H1 (cell line): ENCODE measurements at regions not wholly inside any gene's neighbourhood (a gene's known extent, or its start where the extent isn't known, plus 50 kb on each side); places are given as distances from the start of the nearest gene placed in this dataset.

Experiments
- CTCF ChIA-PET: fragments of 300-600 bp; sonication (Branson Sonifier 250); formaldehyde crosslinking; loops from one replicate; lab custom pipeline; 2021; ENCODE audit not compliant: partially characterized antibody; lab: Charles Lee
- POLR2A ChIA-PET: fragments of 300-600 bp; sonication (Branson Sonifier 250); formaldehyde crosslinking; loops from one replicate; lab custom pipeline; 2021; ENCODE audit warnings: inconsistent platforms; ENCODE audit not compliant: partially characterized antibody; lab: Charles Lee
- DNase-seq, 2 experiments: peaks; one replicate each; pipeline versions ENCODE4 v3.0.0 to v3.0.0-alpha.2; 2010 to 2022; ENCODE audit warnings: low spot score in 2 of 2, low read depth in 1 of 2, mixed read lengths in 1 of 2
- FAIRE-seq: peaks from 2 replicates; lab custom pipeline; 2011; peaks lifted over from hg19 to GRCh38; lab: Jason Lieb, UNC
- H2AFZ ChIP-seq: 2 replicates; pipeline ENCODE4 v1.8.1; 2012; ENCODE audit warnings: low read length, inconsistent platforms
- H2AK5ac ChIP-seq: 2 replicates; pipeline ENCODE4 v1.6.1; 2013; ENCODE audit warnings: low read depth, low read length
- H2BK120ac ChIP-seq: replicated peaks from 2 replicates; pipeline ENCODE3; 2013; ENCODE audit warnings: low read depth, low read length, inconsistent platforms
- H2BK12ac ChIP-seq: 2 replicates; pipeline ENCODE4 v1.6.1; 2013; ENCODE audit warnings: low read depth, low read length
- H2BK15ac ChIP-seq: 2 replicates; pipeline ENCODE4 v1.6.1; 2013; ENCODE audit warnings: low read length
- H2BK20ac ChIP-seq: 2 replicates; pipeline ENCODE4 v1.6.1; 2013; ENCODE audit warnings: low read length
- H2BK5ac ChIP-seq: 2 replicates; pipeline ENCODE4 v1.6.1; 2013; ENCODE audit warnings: low read depth, low read length
- H3K14ac ChIP-seq: 2 replicates; pipeline ENCODE4 v1.6.1; 2013; ENCODE audit warnings: inconsistent platforms; ENCODE audit not compliant: insufficient read length
- H3K18ac ChIP-seq: 2 replicates; pipeline ENCODE4 v1.6.1; 2013; ENCODE audit warnings: low read length; ENCODE audit errors: extremely low read depth
- H3K23ac ChIP-seq: 2 replicates; pipeline ENCODE4 v1.6.1; 2013; ENCODE audit warnings: inconsistent platforms; ENCODE audit not compliant: insufficient read length
- H3K23me2 ChIP-seq: 2 replicates; pipeline ENCODE4 v1.6.1; 2013; ENCODE audit warnings: low read depth, low read length
- H3K27ac ChIP-seq: 2 replicates; pipeline ENCODE4 v1.6.1; 2011; ENCODE audit warnings: low read depth, low read length, inconsistent platforms
- H3K27me3 ChIP-seq, 4 experiments: replicated peaks in 1 of 4; 1 replicate in 1 of 4; 2 replicates in 3 of 4; pipeline versions ENCODE4 v1.6.1 to v1.8.1; 2011 to 2013; ENCODE audit warnings: low read length in 3 of 4, mild to moderate bottlenecking in 3 of 4, inconsistent platforms in 2 of 4, mixed read lengths in 2 of 4, moderate library complexity in 1 of 4; ENCODE audit not compliant: control insufficient read depth in 3 of 4, insufficient read depth in 3 of 4; ENCODE audit errors: extremely low read depth in 1 of 4
- H3K36me3 ChIP-seq, 4 experiments: 2 replicates each; pipeline versions ENCODE4 v1.6.1 to v1.8.1; 2011 to 2013; ENCODE audit warnings: mild to moderate bottlenecking in 4 of 4, low read length in 3 of 4, moderate library complexity in 2 of 4, control low read depth in 1 of 4, inconsistent platforms in 1 of 4; ENCODE audit not compliant: insufficient read depth in 4 of 4, control insufficient read depth in 2 of 4
- H3K4ac ChIP-seq: replicated peaks from 2 replicates; pipeline ENCODE3; 2013; ENCODE audit warnings: low read length, low read depth, mixed read lengths, inconsistent platforms; ENCODE audit not compliant: insufficient read length
- H3K4me1 ChIP-seq, 4 experiments: replicated peaks in 1 of 4; 1 replicate in 1 of 4; 2 replicates in 3 of 4; pipeline versions ENCODE4 v1.6.1 to v1.8.1; 2011 to 2013; ENCODE audit warnings: low read length in 3 of 4, inconsistent platforms in 2 of 4, mixed read lengths in 1 of 4; ENCODE audit not compliant: insufficient read depth in 4 of 4, control insufficient read depth in 3 of 4
- H3K4me2 ChIP-seq, 2 experiments: 2 replicates each; pipeline versions ENCODE4 v1.6.1 to v1.8.1; 2011 to 2013; ENCODE audit warnings: low read depth in 2 of 2, low read length in 2 of 2, control low read depth in 1 of 2, inconsistent platforms in 1 of 2, mild to moderate bottlenecking in 1 of 2; ENCODE audit not compliant: insufficient read depth in 1 of 2
- H3K4me3 ChIP-seq, 4 experiments: fragments of 200-600, 300-600 bp in 1 of 4; sonication (generic), shearing (Covaris generic), sonication (Bioruptor Twin) in 1 of 4; 2 replicates each; pipeline versions ENCODE4 v1.5.1 to v1.8.1; 2011 to 2016; ENCODE audit warnings: low read length in 4 of 4, low read depth in 3 of 4, control low read depth in 2 of 4, inconsistent platforms in 2 of 4, mild to moderate bottlenecking in 2 of 4, mixed read lengths in 1 of 4, moderate library complexity in 1 of 4; ENCODE audit not compliant: insufficient read depth in 2 of 4; ENCODE audit errors: extremely low read depth in 1 of 4
- H3K56ac ChIP-seq: replicated peaks from 2 replicates; pipeline ENCODE3; 2013; ENCODE audit warnings: low read depth, mild to moderate bottlenecking, mixed read lengths, low read length, inconsistent platforms; ENCODE audit not compliant: insufficient read length
- H3K79me1 ChIP-seq: 2 replicates; pipeline ENCODE4 v1.6.1; 2013; ENCODE audit warnings: low read depth, low read length, control low read depth
- H3K79me2 ChIP-seq, 2 experiments: 2 replicates each; pipeline versions ENCODE4 v1.6.1 to v1.8.1; 2012 to 2013; ENCODE audit warnings: low read length in 2 of 2, mild to moderate bottlenecking in 2 of 2, inconsistent platforms in 1 of 2; ENCODE audit not compliant: insufficient read depth in 2 of 2, control insufficient read depth in 1 of 2
- H3K9ac ChIP-seq, 4 experiments: replicated peaks in 1 of 4; 1 replicate in 1 of 4; 2 replicates in 3 of 4; pipeline versions ENCODE4 v1.6.1 to v1.8.1; 2011 to 2013; ENCODE audit warnings: low read depth in 3 of 4, low read length in 3 of 4, control low read depth in 2 of 4, mild to moderate bottlenecking in 2 of 4, moderate library complexity in 2 of 4, inconsistent platforms in 1 of 4; ENCODE audit errors: extremely low read depth in 1 of 4
- H3K9me3 ChIP-seq, 2 experiments: 2 replicates each; pipeline versions ENCODE4 v1.6.1 to v1.8.1; 2012 to 2013; ENCODE audit warnings: mild to moderate bottlenecking in 2 of 2, moderate library complexity in 2 of 2, control low read depth in 1 of 2, inconsistent platforms in 1 of 2, low read depth in 1 of 2, low read length in 1 of 2, mixed read lengths in 1 of 2; ENCODE audit not compliant: insufficient read depth in 2 of 2
- H4K20me1 ChIP-seq, 2 experiments: replicated peaks in 1 of 2; 2 replicates each; pipeline versions ENCODE3 to v1.8.1; 2011 to 2013; ENCODE audit warnings: inconsistent platforms in 2 of 2, low read length in 2 of 2, mild to moderate bottlenecking in 1 of 2; ENCODE audit not compliant: insufficient read depth in 2 of 2, control insufficient read depth in 1 of 2
- H4K5ac ChIP-seq: 2 replicates; pipeline ENCODE4 v1.6.1; 2013; ENCODE audit warnings: low read length, low read depth, mixed read lengths, inconsistent platforms; ENCODE audit not compliant: insufficient read length
- H4K8ac ChIP-seq: 2 replicates; pipeline ENCODE4 v1.8.0; 2013; ENCODE audit warnings: mild to moderate bottlenecking, moderate library complexity, low read length, inconsistent platforms; ENCODE audit not compliant: insufficient read depth; ENCODE audit errors: extremely low read depth
- H4K91ac ChIP-seq: replicated peaks from 2 replicates; pipeline ENCODE3; 2013; ENCODE audit warnings: low read length, mixed read lengths, inconsistent platforms; ENCODE audit not compliant: insufficient read length
- GTF2F1 ChIP-seq: IDR thresholded peaks from 2 replicates; pipeline ENCODE4 v1.6.1; 2012; ENCODE audit warnings: low read depth, low read length, improper control_type of control experiment, borderline replicate concordance
- WGBS, 2 experiments: shearing (Covaris generic) in 1 of 2; methylation state at CpG; one replicate each; pipeline versions ENCODE4 v1.1.6 to v1.1.7; 2013 to 2015; ENCODE audit warnings: low lambda C conversion rate in 2 of 2, mixed read lengths in 2 of 2, inconsistent platforms in 1 of 2, low coverage in 1 of 2, missing lambda C conversion rate in 1 of 2; ENCODE audit not compliant: insufficient replicate concordance in 2 of 2, insufficient coverage in 1 of 2, insufficient read length in 1 of 2; ENCODE audit errors: extremely low coverage in 1 of 2, missing lambda C conversion rate in 1 of 2; 5-methylcytosine and 5-hydroxymethylcytosine counted together

GRCh38 chr21:28699596-28700259 is 292.9 kb downstream of the LTN1 start:
- Histone ChIP-seq H3K4me1 (no peaks in the 10 kb centered on the region), H3K23ac (no peak overlapping the region), H2AK5ac (no peak overlapping the region), H3K36me3 (no peaks in the 10 kb centered on the region), H2AFZ (no peak overlapping the region), H3K56ac (no peak overlapping the region), H2BK12ac (no peak overlapping the region), H3K9me3 (no peaks in the 10 kb centered on the region), H2BK120ac (no peak overlapping the region), H2BK5ac (no peak overlapping the region), H2BK15ac (no peak overlapping the region), H3K14ac (no peak overlapping the region), H3K27me3 (no peaks in the 10 kb centered on the region), H4K8ac (no peak overlapping the region), H4K20me1 (no peaks in the 10 kb centered on the region), H4K91ac (no peak overlapping the region), H4K5ac (no peak overlapping the region), H3K79me1 (no peaks in the 10 kb centered on the region), H3K23me2 (no peaks in the 10 kb centered on the region), H3K27ac (no peak overlapping the region), H3K9ac (no peak overlapping the region), H3K79me2 (no peaks in the 10 kb centered on the region), H3K4ac (no peak overlapping the region), H3K4me3 (no peak overlapping the region), H3K18ac (no peak overlapping the region), H2BK20ac (no peak overlapping the region), H3K4me2 (no peak overlapping the region)
- DNase-seq = no peak
- FAIRE-seq = no peak
- no peak for TF ChIP-seq GTF2F1
- WGBS, 2 experiments = 87% methylated on average over 3 of the region's 3 CpGs; no CpG with 5 or more reads in 1 of the 2 experiments
- CTCF ChIA-PET = no interaction called here
- POLR2A ChIA-PET = no interaction called here
